MM.1S (cell line): ENCODE measurements at regions not wholly inside any gene's neighbourhood (a gene's known extent, or its start where the extent isn't known, plus 50 kb on each side); places are given as distances from the start of the nearest gene placed in this dataset.

Experiments
- CTCF ChIP-seq: fragments of 300-600 bp; sonication (generic); IDR thresholded peaks from 2 replicates; pipeline ENCODE4 v1.5.1; 2016; ENCODE audit warnings: antibody characterized with exemption, low read length, mixed read lengths
- EZH2 ChIP-seq: fragments of 300-600 bp; sonication (generic); optimal IDR thresholded peaks from 2 replicates; pipeline ENCODE3; 2017; ENCODE audit warnings: low read depth, mild to moderate bottlenecking, antibody characterized with exemption, low read length, mixed read lengths

GRCh38 chr1:2908561-2908960 is 107.1 kb upstream of the TTC34 start:
- TF ChIP-seq CTCF (no peak), EZH2 (no peak)
